HT-29 (cell line): ENCODE measurements at regions not wholly inside any gene's neighbourhood (a gene's known extent, or its start where the extent isn't known, plus 50 kb on each side); places are given as distances from the start of the nearest gene placed in this dataset.

Source experiments
- DNase-seq: peaks from one replicate; pipeline ENCODE4 v3.0.0-alpha.2; 2015; ENCODE audit warnings: low spot score

DNA sequence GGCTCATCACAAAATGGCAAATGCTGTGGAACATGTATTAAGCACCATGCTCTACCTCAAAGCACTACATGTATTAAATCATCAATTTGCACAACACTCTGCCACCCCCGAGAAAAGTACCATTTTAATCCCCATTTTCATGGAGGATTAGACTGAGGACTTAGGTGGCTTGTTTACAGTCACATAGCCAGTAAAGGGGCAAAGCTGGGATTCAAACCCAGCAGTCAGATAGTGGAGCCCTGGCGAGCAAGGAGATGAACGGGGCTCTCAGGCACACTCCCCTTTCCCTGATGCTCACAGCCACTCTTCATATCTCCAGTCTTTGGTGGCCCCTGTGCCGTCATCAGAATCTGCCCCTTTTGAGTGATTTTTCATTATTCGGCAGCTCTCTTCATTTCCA is 262.9 kb downstream of the DIRAS2 start:
- DNase-seq = no peak

DNA sequence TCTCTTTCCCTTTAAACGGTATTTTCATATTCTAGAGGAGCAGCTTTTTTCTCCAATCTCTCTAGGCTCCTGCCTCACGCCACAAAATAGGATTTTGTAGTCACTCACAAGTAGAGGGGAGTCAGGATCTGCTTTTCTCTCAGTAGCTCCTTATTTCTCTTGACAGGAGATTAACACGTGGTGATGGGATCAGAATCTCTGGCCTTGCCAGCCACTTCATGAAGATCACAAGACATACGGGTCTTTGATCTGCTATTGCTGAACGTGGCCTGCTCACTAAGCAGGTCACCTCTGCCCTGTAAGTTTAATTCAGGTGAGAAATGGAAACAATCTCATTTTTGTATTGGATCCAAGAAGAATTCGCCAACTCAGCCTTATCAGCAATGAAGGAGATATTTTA is 257.5 kb downstream of the DIRAS2 start:
- DNase-seq = no peak

DNA sequence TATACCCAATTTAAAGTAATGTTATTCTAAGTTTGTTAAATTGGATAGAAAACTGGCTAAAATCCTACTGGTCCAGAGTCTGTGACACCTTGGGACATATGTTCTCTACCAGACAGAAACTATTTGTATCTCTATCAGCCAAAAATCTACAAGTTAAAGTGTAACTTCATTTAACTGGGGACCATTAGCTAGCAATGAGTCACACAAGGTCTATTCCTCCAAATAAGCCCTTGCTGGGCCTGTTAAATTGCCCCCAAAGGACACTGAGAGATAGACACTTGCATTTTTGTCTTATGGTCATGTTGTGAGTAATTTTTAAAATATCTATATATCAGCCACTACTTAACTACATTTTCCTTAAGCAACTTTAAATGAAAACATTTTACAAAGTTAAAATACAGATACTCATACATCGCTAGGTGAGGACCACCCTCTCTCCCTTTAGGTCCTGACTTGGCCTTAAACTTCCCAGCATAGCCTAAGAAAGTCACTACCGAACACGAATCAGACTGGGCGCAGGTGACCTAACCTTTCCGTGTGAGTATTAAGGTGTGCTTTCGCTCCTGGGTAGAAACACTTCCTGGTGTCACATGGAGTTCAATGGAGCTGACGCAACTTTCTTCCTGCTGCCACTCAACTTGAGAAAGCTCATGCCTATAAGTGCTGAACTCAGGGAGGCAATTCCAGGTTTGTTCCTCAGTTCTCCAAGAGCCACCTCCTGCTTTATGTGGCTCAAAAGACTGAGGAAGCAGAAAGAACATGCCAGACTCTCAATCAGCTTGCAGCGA is 249.1 kb downstream of the DIRAS2 start:
- DNase-seq = peak; percentile 83

DNA sequence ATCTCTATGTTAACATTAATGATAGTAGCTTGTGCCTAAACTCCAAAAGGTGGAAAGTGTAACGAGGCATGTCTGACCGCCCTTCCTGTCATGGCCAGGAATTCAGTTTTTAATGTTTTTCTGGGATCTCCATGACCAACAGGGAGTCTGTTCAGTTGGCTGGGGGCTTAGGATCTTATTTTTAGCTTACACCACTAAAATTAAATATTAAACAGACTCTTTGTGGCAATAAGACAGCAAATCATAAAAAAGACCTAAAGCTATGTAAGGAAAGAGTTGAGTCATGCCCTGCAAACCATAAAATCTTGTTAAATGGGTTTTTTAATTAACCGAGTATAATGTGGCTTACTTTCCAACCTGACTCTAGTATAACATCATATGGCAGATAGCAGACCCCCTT is 247.8 kb downstream of the DIRAS2 start:
- no peak for DNase-seq

DNA sequence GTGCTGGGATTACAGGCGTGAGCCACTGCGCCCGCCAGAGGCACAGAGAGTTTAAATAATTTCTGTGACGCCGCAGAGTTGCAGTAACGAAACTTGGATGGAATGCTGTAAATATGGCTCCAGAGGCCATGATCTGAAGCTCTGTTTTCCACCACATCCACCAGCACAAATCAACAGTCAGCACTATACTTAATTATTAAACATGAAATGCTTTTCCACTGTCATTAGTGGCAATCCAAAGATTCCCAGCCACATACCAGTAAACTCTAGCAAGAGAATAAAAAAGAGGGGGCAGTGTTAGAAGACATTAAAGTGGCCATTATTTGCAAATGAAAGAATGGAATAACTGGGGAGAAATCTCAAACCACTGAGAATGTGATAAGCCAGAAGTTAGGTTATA is 242.5 kb downstream of the DIRAS2 start:
- no peak for DNase-seq

DNA sequence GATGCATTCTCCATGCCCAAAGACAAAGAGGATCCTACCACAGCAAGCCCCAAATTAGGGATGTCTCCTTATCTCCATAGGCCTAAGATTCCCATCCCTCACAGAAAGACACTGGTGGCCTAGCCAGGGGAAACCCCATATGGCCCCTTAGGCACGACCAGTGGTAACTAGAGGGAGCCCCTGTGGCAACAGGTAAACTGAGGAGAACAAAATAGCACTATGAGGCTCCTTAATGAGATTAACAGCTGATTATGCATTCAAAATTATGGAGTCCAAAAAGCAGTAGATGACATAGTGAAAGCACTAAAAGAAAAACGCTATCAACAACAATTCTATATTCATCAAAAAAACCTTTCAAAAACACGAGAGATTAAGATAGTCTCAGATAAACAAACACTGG is 234.0 kb downstream of the DIRAS2 start:
- DNase-seq = no peak

DNA sequence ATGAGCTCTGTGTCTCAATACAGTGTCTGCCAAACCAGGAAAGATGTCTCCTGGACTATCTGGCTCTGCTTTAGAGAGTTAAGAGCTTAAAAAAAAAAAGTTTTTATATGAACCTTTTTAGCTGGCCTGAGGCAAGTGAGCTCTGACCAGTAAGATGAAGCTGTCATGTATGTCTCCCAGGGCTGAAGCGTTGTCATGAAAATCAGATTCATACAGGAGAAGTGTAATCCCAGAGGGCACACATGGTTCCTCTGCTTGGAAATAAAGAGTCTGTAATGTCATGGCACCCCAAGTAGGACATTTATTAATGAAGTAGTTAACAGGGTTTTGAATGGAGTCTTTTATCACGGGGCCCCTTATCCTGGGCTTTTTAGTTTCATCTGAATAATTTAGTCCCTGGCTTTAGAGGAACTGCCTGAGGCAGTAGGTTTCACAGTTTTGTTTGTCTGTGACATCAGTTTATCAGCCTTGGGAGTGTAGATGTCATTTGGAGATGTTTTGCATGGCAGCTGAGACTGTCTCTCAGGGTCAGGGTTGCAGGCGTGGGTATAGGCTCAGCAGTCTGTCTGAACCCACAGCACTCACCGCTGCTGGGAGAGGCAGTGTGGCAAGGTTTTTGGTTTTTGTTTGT is 223.3 kb downstream of the DIRAS2 start:
- no peak for DNase-seq

DNA sequence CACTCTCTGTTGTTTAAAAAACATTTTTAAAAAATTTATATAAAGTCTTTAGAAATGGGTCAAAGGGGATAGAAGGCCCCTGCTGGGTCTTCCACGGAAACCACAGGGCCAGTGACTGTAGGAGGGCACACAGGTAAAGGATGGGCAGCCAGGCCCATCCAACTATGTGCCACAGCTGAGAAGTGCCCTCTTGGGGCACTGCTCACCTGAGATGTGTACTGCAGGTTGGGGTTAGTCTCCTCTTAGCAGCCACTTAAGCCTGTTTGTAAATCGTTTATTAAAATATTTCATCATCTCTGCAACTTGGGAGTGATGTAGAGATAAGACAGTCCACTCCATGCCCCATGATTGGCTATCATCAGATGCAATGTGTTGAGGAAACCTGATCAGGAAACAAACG is 222.4 kb downstream of the DIRAS2 start:
- no peak for DNase-seq

DNA sequence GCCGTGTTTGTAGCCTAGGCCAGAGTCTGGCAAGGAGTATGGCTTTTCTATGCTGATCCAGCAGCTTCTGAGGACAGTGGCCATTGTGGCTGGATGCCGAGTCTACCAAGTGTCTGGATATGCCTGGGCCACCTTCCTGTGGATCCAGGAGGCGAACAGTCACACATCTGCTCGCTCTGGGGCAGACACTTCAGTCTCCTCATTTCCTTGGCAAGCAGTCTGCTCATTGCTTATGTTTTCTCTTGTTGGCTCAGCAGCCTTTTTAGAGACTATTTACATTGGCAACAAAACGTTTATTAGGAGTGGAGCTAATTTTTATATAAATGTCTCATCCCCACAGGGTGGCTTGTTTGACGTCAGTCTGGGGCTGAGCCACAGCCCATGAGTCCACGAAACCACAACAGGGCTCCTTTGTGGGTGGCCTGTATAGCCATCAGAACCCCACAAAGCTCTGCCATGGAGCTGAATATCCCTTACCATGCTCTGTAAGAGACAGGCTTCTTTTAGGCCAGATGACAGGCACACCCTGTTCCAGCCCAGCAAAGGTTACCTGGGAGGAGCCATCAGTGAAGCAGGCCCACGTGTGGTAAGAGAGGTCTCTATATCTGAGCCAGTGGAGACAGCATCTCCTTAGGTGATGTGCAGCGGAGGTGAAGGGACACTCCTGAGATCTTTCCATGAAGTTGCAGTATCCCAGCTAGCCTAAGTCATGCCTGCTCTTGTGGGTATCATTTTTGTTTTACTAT is 221.7 kb downstream of the DIRAS2 start:
- DNase-seq = no peak

DNA sequence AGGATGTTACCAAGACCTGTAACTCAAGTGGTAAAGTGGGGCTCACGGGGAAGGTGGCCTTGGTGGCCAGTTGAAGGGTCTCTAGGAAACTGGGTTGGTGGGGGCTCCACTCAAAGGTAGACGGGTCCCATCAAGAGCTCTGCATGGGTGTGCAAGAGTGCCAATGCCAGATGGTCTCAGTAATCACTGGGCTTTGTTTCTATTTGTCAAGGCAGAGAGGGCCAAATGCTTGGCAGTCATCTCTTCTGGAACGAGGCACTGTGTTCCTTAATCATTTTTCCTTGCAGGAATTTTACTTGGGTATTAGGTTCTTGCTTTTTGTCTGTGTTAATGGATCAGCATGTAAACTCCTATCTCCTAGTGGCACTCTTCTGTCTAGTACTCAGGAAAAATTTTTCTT is 220.8 kb downstream of the DIRAS2 start:
- no peak for DNase-seq

DNA sequence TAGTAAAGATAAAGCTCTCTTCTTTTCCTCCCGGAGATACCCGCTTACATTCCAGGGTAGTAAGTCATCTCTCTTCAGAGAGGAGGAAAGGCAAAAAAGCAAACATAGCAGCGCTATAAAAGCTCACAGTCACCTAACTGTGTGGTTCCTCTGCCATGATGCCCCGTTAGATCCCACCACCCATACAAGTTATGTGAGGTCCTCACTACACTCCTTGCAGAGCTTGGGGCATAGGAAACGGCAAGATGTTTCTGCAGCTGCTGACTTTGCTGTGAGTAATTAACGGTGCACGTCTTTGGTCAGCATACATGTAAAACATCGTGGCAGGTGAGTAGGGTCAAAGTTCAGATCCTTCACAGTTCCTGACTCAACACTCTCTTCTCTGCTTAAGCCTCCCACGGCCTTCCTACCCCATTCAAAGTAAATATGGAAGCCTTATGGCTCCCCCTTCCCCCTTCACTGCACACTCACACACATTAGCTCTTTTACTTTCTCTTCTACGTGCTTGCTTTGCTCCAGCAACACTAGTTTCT is 218.9 kb downstream of the DIRAS2 start:
- peak; percentile 31 for DNase-seq

DNA sequence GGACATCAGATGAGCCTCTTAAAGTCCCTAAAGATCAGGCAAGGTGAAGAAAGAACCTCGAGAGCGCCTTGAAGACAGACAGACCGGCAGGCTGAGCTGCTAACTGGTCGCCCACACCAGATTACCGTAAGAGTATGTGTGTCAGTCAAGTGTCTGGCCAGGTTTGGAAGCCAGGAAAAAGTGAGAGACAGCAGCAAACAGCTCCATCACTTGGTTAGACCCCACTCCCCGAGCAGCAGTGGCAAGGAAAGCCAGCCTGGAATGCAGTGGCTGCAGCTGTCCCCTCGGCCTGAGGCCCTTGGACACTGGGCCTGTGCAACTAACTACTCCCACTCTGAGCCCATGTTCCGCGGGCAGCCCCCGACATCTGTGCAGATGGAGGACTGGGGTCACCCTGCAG is 214.1 kb downstream of the DIRAS2 start:
- DNase-seq = no peak

DNA sequence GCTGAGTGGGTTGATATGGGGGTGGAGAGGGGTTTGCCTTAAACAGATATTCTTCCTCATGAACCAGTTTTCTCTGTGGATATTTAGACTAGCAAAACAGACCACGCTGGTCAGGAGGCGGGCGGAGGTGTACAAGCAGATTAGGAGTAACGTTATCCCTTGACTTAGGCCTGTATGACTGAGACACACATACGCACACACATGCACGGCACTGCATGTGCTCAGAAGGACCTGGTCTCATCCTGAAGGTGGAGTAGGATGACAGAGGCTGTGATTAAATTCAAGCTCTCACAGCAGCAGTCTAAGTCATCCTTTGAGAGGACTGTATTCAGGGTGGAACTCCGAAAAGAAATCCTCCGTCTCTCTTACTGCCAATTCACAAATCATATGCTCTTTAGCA is 209.7 kb downstream of the DIRAS2 start:
- no peak for DNase-seq

DNA sequence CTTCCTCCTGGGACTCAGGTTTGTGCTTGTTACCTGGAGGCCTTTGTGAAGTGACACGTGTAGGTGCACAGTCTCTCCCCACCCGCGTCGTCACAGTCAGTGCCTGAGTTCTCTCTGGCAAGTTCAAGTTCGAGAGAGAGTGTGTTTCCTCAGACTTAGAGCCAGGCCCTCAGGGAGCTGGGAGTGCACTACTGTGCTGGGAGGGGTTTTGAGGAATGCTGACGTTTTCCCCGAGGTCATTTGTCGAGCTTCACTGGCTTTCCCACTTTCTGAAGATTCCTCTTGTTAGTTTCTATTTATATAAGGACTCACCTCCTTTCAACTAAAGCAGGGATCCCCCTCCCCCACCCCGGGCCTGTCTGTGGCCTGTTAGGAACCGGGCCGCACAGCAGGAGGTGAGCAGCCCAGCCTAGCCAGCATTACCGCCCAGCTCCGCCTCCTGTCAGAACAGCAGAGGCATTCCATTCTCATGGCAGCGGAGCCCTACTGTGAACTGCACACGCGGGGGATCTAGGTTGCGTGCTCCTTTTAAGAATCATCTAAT is 209.2 kb downstream of the DIRAS2 start:
- peak; percentile 35 for DNase-seq

DNA sequence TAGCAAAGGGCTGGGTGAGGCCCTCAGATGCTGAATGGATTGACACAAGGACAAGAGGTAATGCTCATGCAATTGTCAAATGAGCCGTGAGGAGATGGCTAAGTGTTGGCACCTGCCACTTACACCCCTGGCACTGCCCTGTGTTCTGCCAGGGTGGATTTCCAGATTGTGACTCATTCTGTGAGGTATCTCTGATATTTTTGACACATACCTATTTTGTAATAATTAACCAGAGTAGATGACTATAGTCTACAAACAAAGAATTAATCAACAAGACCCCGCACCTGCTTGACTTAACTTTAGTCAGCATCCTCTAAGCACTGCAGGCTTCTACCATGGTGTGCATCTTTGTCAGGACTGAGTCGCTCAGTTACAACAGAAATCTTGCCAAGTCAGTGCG is 200.8 kb downstream of the DIRAS2 start:
- DNase-seq = peak; percentile 35

DNA sequence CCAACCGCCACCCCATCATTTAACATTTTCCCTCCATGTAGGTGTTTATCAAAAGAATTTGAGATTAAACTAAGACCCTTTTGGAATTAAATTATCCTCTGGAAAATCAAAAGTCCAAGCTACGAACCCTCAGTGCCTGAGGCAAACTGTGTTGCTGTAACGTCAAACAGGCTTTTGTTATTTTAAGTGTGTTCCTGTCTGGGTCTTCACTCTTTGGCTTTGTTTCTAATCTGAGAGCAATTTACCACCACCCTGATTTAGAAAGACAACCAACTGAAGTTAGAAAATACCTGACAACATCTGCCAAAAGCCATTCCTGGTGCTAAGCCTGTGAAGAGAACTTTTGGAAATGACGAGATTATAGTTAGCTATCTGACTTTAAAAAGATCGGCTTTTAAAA is 199.9 kb downstream of the DIRAS2 start:
- DNase-seq = no peak

DNA sequence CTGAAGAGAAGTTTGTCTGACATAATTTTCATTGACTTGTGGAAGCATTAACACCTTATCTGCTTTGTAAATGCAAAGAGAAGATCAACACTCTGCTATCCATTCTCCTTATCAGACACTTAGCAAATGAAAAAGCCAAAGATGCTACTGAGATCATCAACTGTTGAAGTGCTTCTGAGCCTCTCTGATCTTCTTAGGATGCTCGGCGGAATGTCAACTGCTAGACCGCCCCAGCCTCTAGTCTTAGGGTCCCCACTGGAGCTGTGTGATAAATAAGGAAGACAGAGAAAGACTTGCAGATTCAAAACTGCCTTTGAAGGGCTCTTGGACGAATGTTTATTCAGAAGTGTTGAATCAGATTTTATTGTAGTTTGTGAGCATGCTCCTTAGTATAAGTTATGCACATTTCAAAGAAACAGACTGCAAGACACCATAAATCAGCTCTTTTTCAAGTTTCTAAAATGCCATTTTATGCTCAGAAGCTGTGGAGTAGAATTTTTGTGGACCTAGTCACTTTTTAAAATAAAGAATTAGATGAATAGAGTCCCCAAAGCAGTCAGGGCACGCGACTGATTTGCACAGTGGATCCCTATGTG is 197.9 kb downstream of the DIRAS2 start:
- no peak for DNase-seq

DNA sequence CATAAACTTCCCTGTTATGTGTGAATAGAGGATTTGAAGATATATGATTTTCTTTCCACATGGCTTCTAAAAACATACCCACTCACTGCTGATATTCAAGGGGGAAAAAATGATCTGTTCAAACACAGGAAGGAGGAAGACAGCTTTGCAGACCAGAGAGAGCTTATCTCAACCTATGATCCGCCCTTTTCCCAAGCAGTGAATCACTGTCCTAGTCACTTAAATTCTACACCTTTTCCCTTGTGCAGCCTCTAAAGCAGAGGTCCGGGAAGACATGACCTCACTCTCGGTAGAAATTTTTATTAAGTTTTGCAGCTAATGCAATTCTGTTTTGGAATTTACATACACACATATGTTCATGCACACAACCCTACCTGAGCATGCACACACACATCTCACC is 197.2 kb downstream of the DIRAS2 start:
- no peak for DNase-seq

DNA sequence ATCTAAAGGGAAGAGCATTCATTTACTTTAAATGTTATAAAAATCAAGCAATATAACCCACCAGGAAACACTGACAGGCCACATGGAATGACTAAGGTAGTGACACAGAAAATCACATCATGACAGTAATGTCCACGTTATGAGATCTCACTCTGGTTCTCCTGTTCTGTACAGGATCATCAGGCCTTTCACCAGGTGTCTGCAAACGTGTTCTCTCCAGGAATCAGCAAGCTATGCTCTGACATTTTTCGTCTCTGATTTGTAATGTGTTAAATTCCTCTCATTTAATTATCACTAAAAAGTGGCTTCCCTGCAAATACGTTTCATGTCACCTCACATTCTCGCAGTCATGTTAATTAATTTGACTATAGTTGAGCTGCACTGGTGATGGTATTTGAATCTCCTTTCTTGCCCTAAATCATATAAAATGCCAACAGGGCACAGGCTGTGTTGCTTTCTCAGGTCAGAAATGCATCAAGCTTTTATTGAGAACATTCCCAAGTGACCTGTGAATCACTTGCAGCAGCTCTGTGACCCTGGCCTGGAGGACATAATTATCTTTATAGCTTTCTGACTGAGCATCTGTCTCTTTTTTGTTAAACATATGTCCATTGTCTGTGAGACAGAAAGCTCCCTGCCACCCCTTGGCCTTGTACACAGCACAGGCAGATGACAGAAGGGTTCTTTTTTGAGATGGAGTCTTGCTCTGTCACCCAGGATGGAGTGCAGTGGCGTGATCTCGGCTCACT is 196.2 kb downstream of the DIRAS2 start:
- no peak for DNase-seq

DNA sequence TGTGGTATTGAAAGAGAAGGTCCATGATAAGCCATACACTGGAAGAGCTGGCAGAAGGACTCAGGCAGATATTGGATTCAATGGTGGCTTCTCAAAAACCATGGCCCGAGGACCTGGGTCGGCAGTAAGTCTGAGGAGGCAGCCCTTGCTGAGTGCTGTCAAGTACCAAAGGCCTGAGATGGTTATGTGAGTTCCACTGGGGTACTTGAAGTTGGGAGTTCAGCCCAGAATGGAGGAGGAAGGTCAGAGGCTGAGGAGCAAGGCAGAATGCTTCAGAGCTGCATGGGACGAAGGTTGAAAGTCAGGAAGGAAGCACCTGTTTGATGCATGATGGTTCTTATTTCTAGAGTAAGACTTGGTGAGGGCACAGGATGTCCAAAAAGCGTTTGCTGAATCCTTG is 194.9 kb downstream of the DIRAS2 start:
- DNase-seq = no peak
